H9 (cell line): ENCODE measurements at regions not wholly inside any gene's neighbourhood (a gene's known extent, or its start where the extent isn't known, plus 50 kb on each side); places are given as distances from the start of the nearest gene placed in this dataset.

Source experiments
- DNase-seq: peaks from one replicate; pipeline ENCODE4 v3.0.0-alpha.2; 2017
- H2AFZ ChIP-seq: one replicate; pipeline ENCODE4 v1.6.1; 2013; ENCODE audit warnings: mild to moderate bottlenecking, low read length, control low read depth, moderate library complexity
- H2AK5ac ChIP-seq: 2 replicates; pipeline ENCODE4 v1.6.1; 2013; ENCODE audit warnings: low read length, control low read depth, mixed read lengths; ENCODE audit not compliant: insufficient read length
- H2BK120ac ChIP-seq: one replicate; pipeline ENCODE4 v1.6.1; 2013; ENCODE audit warnings: low read depth, mild to moderate bottlenecking, low read length, control low read depth, inconsistent platforms; ENCODE audit not compliant: poor library complexity, severe bottlenecking
- H2BK12ac ChIP-seq: 2 replicates; pipeline ENCODE4 v1.6.1; 2013; ENCODE audit warnings: low read length, control low read depth, mixed read lengths, low read depth; ENCODE audit not compliant: insufficient read length
- H2BK15ac ChIP-seq: 2 replicates; pipeline ENCODE4 v1.6.1; 2013; ENCODE audit warnings: low read depth, low read length, control low read depth
- H2BK20ac ChIP-seq: one replicate; pipeline ENCODE4 v1.6.1; 2013; ENCODE audit warnings: low read depth, mild to moderate bottlenecking, low read length, control low read depth, inconsistent platforms; ENCODE audit not compliant: poor library complexity, severe bottlenecking
- H2BK5ac ChIP-seq: 2 replicates; pipeline ENCODE4 v1.6.1; 2013; ENCODE audit warnings: low read length, control low read depth, mixed read lengths; ENCODE audit not compliant: insufficient read length
- H3K14ac ChIP-seq: 2 replicates; pipeline ENCODE4 v1.6.1; 2013; ENCODE audit warnings: low read length, control low read depth; ENCODE audit not compliant: insufficient read depth
- H3K18ac ChIP-seq: 2 replicates; pipeline ENCODE4 v1.6.1; 2013; ENCODE audit warnings: low read depth, mild to moderate bottlenecking, mixed read lengths, low read length, control low read depth; ENCODE audit not compliant: insufficient read length
- H3K23ac ChIP-seq: 2 replicates; pipeline ENCODE4 v1.6.1; 2013; ENCODE audit warnings: low read length, control low read depth, mixed read lengths, low read depth; ENCODE audit not compliant: insufficient read length
- H3K23me2 ChIP-seq: 2 replicates; pipeline ENCODE4 v1.6.1; 2013; ENCODE audit warnings: low read depth, mild to moderate bottlenecking, mixed read lengths, low read length, control low read depth; ENCODE audit not compliant: insufficient read length, poor library complexity, severe bottlenecking
- H3K27ac ChIP-seq: 2 replicates; pipeline ENCODE4 v1.5.1; 2013; ENCODE audit warnings: low read length, control low read depth, mixed read lengths, low read depth; ENCODE audit not compliant: insufficient read length
- H3K27me3 ChIP-seq: 2 replicates; pipeline ENCODE4 v1.6.1; 2013; ENCODE audit warnings: low read length, control low read depth, inconsistent platforms; ENCODE audit not compliant: insufficient read depth
- H3K4ac ChIP-seq: 2 replicates; pipeline ENCODE4 v1.6.1; 2013; ENCODE audit warnings: low read depth, mild to moderate bottlenecking, control low read depth, inconsistent platforms, low read length, moderate library complexity
- H3K4me1 ChIP-seq: 2 replicates; pipeline ENCODE4 v1.6.1; 2013; ENCODE audit warnings: low read length, control low read depth, inconsistent platforms; ENCODE audit not compliant: insufficient read depth
- H3K4me2 ChIP-seq: 2 replicates; pipeline ENCODE4 v1.6.1; 2013; ENCODE audit warnings: low read length, control low read depth, mixed read lengths; ENCODE audit not compliant: insufficient read length, insufficient read depth
- H3K56ac ChIP-seq: 2 replicates; pipeline ENCODE4 v1.6.1; 2013; ENCODE audit warnings: low read depth, mild to moderate bottlenecking, mixed read lengths, low read length, control low read depth; ENCODE audit not compliant: insufficient read length
- H3K79me1 ChIP-seq: 2 replicates; pipeline ENCODE4 v1.6.1; 2013; ENCODE audit warnings: low read depth, mild to moderate bottlenecking, moderate library complexity, low read length, control low read depth, inconsistent platforms; ENCODE audit not compliant: insufficient read depth, poor library complexity, severe bottlenecking
- H3K79me2 ChIP-seq: 2 replicates; pipeline ENCODE4 v1.6.1; 2013; ENCODE audit warnings: low read length, control low read depth, inconsistent platforms; ENCODE audit not compliant: insufficient read depth
- H3K9ac ChIP-seq: 2 replicates; pipeline ENCODE4 v1.6.1; 2013; ENCODE audit warnings: low read length, control low read depth, mixed read lengths; ENCODE audit not compliant: insufficient read length; ENCODE audit errors: extremely low read depth
- H3K9me3 ChIP-seq: one replicate; pipeline ENCODE4 v1.6.1; 2013; ENCODE audit warnings: low read depth, low read length, inconsistent platforms; ENCODE audit not compliant: control insufficient read depth
- H3T11ph ChIP-seq: one replicate; pipeline ENCODE4 v1.6.1; 2013; ENCODE audit warnings: mild to moderate bottlenecking, low read length, control low read depth, inconsistent platforms
- H4K20me1 ChIP-seq: one replicate; pipeline ENCODE4 v1.6.1; 2013; ENCODE audit not compliant: control insufficient read depth, insufficient read length, insufficient read depth
- H4K5ac ChIP-seq: 2 replicates; pipeline ENCODE4 v1.6.1; 2013; ENCODE audit warnings: low read depth, mild to moderate bottlenecking, mixed read lengths, low read length, control low read depth; ENCODE audit not compliant: insufficient read length
- H4K8ac ChIP-seq: replicated peaks from 2 replicates; pipeline ENCODE4 v1.6.1; 2013; ENCODE audit warnings: low read length, control low read depth, mixed read lengths, low read depth; ENCODE audit not compliant: insufficient read length
- H4K91ac ChIP-seq: 2 replicates; pipeline ENCODE4 v1.6.1; 2013; ENCODE audit warnings: low read depth, mild to moderate bottlenecking, moderate library complexity, mixed read lengths, low read length, control low read depth; ENCODE audit not compliant: insufficient read length
- H3K27ac Mint-ChIP-seq, 3 experiments: 2 replicates in 2 of 3; 3 replicates in 1 of 3; pipeline ENCODE4 v1.8.0; 2020 to 2021; ENCODE audit warnings: mixed read lengths in 3 of 3, mild to moderate bottlenecking in 1 of 3, moderate library complexity in 1 of 3
- H3K27me3 Mint-ChIP-seq: 2 replicates; pipeline ENCODE4 v1.8.0; 2021; ENCODE audit warnings: low read depth, mild to moderate bottlenecking, moderate library complexity, mixed read lengths
- H3K36me3 Mint-ChIP-seq, 3 experiments: 2 replicates in 2 of 3; 3 replicates in 1 of 3; pipeline ENCODE4 v1.8.0; 2020 to 2021; ENCODE audit warnings: low read depth in 3 of 3, mixed read lengths in 3 of 3; ENCODE audit not compliant: insufficient read depth in 1 of 3
- H3K4me1 Mint-ChIP-seq, 2 experiments: 2 replicates each; pipeline ENCODE4 v1.8.0; 2020; ENCODE audit warnings: mixed read lengths in 2 of 2
- H3K4me3 Mint-ChIP-seq, 2 experiments: 2 replicates in 1 of 2; 3 replicates in 1 of 2; pipeline ENCODE4 v1.8.0; 2020 to 2021; ENCODE audit warnings: mild to moderate bottlenecking in 2 of 2, mixed read lengths in 2 of 2, moderate library complexity in 1 of 2
- H3K9me3 Mint-ChIP-seq, 2 experiments: 2 replicates in 1 of 2; 3 replicates in 1 of 2; pipeline ENCODE4 v1.8.0; 2020; ENCODE audit warnings: mild to moderate bottlenecking in 2 of 2, mixed read lengths in 2 of 2, moderate library complexity in 1 of 2
- CTCF ChIP-seq: fragments of 200-600 bp; sonication (generic); conservative IDR thresholded peaks from 3 replicates; pipeline ENCODE4 v1.8.0; 2021; ENCODE audit warnings: antibody characterized with exemption, mild to moderate bottlenecking
- WGBS: extraction: QIAGEN DNeasy Blood & Tissue Kit; methylation state at CpG from one replicate; pipeline ENCODE4 v1.1.7; 2013; ENCODE audit warnings: missing lambda C conversion rate, low lambda C conversion rate, mixed read lengths; ENCODE audit not compliant: insufficient read length; ENCODE audit errors: extremely low coverage; 5-methylcytosine and 5-hydroxymethylcytosine counted together

GRCh38 chr13:110984798-110985197 lies 69.9 kb upstream of the ANKRD10 start:
- Histone ChIP-seq H3K79me2 (no peaks in the 10 kb centered on the region), H2BK5ac (no peak overlapping the region), H3T11ph (no peak overlapping the region), H3K27me3 (no peaks in the 10 kb centered on the region), H2AK5ac (no peak overlapping the region), H3K18ac (no peak overlapping the region), H3K4me1 (no peaks in the 10 kb centered on the region), H3K27ac (no peak overlapping the region), H2BK12ac (no peak overlapping the region), H2BK20ac (no peak overlapping the region), H4K5ac (no peak overlapping the region), H4K8ac (no peak overlapping the region), H2BK15ac (no peak overlapping the region), H2AFZ (no peak overlapping the region), H3K9me3 (no peaks in the 10 kb centered on the region), H2BK120ac (no peak overlapping the region), H4K20me1 (no peaks in the 10 kb centered on the region), H3K14ac (no peak overlapping the region), H3K4me2 (no peak overlapping the region), H4K91ac (no peak overlapping the region), H3K4ac (no peak overlapping the region), H3K23ac (no peak overlapping the region), H3K56ac (no peak overlapping the region), H3K9ac (no peak overlapping the region), H3K79me1 (no peaks in the 10 kb centered on the region), H3K23me2 (no peaks in the 10 kb centered on the region)
- 0 out of 4 replicates have a peak, but pooled peaks cover 0 to 4% of the 10 kb centered on the region in 2 experiments for H3K4me1 Mint-ChIP-seq
- DNase-seq: no peak
- no peak for TF ChIP-seq CTCF
- no peaks in the 10 kb centered on the region for H3K36me3 Mint-ChIP-seq
- peaks cover 2% of the 10 kb centered on the region in 2 experiments; a peak in 3 of 5 replicates for H3K9me3 Mint-ChIP-seq
- no peak overlapping the region for H3K4me3 Mint-ChIP-seq
- no CpG with 5 or more reads among the region's 3 CpGs for WGBS
- peaks cover 3% of the 10 kb centered on the region for H3K27me3 Mint-ChIP-seq
- H3K27ac Mint-ChIP-seq: no peak overlapping the region
